ENCODE measurements at regions not wholly inside any gene's neighbourhood (a gene's known extent, or its start where the extent isn't known, plus 50 kb on each side); places are given as distances from the start of the nearest gene placed in this dataset.
A peak's percentile ranks its signal among the peaks of the same experiment; 100 is the strongest.

DNA sequence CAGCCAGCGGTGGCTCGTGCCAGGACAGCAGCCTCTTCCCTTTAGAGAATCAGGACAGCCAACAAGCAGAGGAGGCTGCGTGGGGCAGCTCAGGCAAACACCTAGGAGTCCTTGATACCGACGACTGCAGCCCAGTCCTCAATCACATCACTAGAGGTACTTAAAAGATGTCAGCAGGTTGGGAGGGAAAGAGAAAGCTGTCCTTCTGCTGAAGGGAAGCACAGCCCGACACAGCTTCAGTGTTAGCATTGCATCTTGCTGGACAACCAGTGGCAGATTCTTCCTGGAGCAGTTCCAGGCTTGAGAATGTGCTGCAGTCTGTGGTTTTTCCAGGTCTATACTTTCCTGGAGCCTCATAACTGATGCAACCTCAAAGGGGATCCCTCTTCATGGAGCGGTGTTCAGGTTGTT is 230.5 kb downstream of the SYK start:
- TF ChIP-seq, protein P1, sequence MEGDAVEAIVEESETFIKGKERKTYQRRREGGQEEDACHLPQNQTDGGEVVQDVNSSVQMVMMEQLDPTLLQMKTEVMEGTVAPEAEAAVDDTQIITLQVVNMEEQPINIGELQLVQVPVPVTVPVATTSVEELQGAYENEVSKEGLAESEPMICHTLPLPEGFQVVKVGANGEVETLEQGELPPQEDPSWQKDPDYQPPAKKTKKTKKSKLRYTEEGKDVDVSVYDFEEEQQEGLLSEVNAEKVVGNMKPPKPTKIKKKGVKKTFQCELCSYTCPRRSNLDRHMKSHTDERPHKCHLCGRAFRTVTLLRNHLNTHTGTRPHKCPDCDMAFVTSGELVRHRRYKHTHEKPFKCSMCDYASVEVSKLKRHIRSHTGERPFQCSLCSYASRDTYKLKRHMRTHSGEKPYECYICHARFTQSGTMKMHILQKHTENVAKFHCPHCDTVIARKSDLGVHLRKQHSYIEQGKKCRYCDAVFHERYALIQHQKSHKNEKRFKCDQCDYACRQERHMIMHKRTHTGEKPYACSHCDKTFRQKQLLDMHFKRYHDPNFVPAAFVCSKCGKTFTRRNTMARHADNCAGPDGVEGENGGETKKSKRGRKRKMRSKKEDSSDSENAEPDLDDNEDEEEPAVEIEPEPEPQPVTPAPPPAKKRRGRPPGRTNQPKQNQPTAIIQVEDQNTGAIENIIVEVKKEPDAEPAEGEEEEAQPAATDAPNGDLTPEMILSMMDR (IDR thresholded peaks at IDR 0.05; ENCODE audit: control insufficient read depth, insufficient read depth, low read depth, low read length, missing control alignments): no peak
- DNase-seq (ENCODE audit: low read depth): no peak
- H3K4me3 ChIP-seq (ENCODE audit: control insufficient read depth, low read depth, low read length): no peak overlapping the region

DNA sequence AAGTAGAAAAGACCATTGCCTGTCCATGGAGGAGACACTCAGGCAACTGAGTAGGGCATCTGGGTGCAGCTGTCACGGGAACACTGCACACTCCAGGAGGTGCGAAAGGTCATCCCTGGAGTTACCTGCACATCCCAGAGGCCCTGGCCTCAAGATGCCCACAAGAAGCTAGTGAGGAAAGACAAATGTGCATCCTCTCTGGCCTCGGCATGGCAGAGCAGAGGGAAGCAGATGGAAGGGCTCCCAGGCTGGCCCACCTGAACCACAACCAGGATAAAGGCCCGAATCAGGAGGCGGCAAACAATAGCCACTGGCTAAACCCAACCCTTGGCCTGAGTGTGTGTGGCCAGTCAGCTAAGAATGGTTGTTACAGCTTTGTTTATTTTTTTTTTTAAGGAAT is 231.7 kb downstream of the SYK start:
- DNase-seq (ENCODE audit: low read depth): no peak
- H3K4me3 ChIP-seq (ENCODE audit: control insufficient read depth, low read depth, low read length): no peak overlapping the region
- TF ChIP-seq, protein P1 (IDR thresholded peaks at IDR 0.05; ENCODE audit: control insufficient read depth, insufficient read depth, low read depth, low read length, missing control alignments): no peak

DNA sequence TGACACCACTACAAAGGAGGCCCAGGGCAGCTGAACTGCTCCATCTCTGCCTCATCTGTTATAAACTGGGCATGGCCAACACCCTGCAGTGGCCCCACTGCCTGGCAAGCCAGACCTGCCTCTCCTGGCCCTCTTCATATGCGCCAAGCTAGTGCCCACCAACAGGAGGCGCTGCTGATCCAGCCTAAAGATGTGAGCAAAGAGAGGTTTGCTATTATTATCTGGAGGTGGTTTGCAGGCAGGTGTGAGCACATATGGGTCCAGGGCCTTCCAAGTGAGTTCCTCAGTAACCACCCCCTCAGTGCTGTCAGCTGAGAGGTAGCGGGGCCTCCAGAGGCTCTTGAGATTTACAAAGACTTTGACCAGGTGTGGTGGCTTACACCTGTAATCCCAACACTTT is 232.2 kb downstream of the SYK start:
- no peak overlapping the region for H3K4me3 ChIP-seq (ENCODE audit: control insufficient read depth, low read depth, low read length)
- no peak for DNase-seq (ENCODE audit: low read depth)
- TF ChIP-seq, protein P1 (IDR thresholded peaks at IDR 0.05; ENCODE audit: control insufficient read depth, insufficient read depth, low read depth, low read length, missing control alignments): peak; percentile 44

DNA sequence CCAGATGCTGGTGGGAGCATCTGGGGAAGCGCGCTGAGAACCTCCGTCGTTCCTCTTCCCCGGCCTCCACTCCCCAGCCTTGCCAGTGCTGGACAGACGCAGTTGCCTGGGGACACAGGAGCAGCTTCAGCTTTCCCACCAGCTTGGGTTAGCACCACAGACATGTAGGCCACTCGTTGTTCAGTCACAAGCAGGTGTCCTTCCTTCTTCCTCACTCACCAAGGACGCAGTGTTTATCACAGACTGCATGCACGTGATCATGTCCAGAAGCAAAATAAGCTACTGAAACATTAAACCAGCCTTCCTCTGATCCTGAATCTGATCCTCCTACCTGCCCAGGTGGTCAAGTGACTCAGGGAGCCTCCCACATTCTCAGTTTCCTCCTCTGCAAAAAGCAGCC is 232.9 kb downstream of the SYK start:
- no peak for DNase-seq (ENCODE audit: low read depth)
- no peak overlapping the region for H3K4me3 ChIP-seq (ENCODE audit: control insufficient read depth, low read depth, low read length)
- TF ChIP-seq, protein P1 (IDR thresholded peaks at IDR 0.05; ENCODE audit: control insufficient read depth, insufficient read depth, low read depth, low read length, missing control alignments): no peak

DNA sequence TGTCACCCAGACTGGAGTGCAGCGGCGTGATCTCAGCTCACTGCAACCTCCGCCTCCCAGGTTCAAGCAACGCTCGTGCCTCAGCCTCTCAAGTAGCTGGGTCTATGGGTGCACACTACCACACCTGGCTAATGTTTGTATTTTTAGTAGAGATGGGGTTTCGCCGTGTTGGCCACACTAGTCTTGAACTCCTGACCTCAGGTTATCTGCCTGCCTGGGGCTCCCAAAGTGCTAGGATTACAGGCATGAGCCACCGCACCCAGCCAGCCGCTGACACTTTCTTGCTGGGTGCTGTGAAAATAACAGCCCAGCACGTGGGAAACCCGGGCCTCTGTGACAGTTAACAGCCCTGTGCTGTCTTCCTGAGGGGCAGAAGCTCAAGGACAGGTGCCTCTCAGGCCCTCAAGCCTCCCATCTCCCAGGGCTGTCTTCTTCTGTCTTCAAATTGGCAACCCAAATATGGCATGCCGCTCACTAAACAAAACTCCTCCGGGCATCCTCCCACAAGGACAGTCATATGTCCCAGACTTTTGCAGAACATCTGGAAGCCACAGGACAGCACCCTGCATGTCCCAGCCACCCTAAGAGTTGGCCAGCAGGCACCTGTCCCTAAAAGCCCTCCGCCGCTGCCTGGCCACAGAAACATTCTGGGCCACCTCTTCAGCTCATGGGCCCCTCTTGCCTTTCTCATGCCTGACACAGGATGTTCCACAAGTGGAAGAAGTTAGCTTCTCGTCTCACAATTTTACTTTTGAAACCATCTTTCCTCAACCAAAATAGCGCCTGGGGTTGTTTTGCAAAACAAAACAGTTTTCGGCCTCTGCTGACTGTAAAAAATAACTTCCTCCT is 233.6 kb downstream of the SYK start:
- H3K4me3 ChIP-seq (ENCODE audit: control insufficient read depth, low read depth, low read length): no peak overlapping the region
- no peak for DNase-seq (ENCODE audit: low read depth)
- TF ChIP-seq, protein P1 (IDR thresholded peaks at IDR 0.05; ENCODE audit: control insufficient read depth, insufficient read depth, low read depth, low read length, missing control alignments): no peak

DNA sequence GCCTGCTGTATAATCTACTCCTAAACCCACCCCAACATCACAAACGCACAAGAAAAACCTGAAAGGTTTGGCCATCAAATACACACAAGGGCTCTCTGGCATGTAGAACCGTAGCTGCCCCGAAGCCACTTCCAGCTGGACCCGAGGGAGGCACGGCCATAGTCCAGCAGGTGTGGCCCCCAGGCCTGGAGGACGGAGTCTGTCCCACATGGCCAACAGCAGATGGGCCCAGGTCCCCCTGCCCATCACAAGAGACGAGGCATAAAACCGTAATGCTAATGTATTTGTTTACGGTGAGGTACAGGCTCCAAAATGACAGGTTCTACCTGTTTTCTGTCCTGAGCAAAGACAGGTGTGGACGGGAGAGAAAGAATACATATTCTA is 234.2 kb downstream of the SYK start:
- TF ChIP-seq, protein P1 (IDR thresholded peaks at IDR 0.05; ENCODE audit: control insufficient read depth, insufficient read depth, low read depth, low read length, missing control alignments): no peak
- no peak for DNase-seq (ENCODE audit: low read depth)
- H3K4me3 ChIP-seq (ENCODE audit: control insufficient read depth, low read depth, low read length): no peak overlapping the region
